ENCODE measurements at regions not wholly inside any gene's neighbourhood (a gene's known extent, or its start where the extent isn't known, plus 50 kb on each side); places are given as distances from the start of the nearest gene placed in this dataset.

DNA sequence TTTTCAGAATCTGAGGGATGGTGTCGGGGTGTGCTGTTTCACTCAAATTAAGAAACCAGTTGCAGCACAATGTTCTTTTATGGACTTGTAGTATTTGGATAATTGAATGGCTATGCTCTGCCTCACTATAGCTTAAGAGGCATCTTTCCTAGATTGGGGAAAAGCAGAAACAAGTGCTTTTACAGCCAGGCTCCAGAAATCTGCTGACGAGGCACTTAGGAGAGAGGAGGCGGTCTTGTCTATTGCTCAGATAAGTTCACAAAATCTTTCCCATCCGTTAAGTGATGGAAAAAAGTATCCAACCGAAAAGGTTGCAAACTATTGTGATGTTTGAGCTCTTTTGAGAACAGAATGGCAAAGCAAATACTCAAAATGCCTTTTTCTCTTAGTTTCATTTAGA, 336.1 kb upstream of the RARB start:
- TF ChIP-seq, protein P1, sequence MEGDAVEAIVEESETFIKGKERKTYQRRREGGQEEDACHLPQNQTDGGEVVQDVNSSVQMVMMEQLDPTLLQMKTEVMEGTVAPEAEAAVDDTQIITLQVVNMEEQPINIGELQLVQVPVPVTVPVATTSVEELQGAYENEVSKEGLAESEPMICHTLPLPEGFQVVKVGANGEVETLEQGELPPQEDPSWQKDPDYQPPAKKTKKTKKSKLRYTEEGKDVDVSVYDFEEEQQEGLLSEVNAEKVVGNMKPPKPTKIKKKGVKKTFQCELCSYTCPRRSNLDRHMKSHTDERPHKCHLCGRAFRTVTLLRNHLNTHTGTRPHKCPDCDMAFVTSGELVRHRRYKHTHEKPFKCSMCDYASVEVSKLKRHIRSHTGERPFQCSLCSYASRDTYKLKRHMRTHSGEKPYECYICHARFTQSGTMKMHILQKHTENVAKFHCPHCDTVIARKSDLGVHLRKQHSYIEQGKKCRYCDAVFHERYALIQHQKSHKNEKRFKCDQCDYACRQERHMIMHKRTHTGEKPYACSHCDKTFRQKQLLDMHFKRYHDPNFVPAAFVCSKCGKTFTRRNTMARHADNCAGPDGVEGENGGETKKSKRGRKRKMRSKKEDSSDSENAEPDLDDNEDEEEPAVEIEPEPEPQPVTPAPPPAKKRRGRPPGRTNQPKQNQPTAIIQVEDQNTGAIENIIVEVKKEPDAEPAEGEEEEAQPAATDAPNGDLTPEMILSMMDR (IDR thresholded peaks at IDR 0.05; ENCODE audit: extremely low read depth, missing control alignments): no peak
- no peak for DNase-seq (ENCODE audit: low spot score)

DNA sequence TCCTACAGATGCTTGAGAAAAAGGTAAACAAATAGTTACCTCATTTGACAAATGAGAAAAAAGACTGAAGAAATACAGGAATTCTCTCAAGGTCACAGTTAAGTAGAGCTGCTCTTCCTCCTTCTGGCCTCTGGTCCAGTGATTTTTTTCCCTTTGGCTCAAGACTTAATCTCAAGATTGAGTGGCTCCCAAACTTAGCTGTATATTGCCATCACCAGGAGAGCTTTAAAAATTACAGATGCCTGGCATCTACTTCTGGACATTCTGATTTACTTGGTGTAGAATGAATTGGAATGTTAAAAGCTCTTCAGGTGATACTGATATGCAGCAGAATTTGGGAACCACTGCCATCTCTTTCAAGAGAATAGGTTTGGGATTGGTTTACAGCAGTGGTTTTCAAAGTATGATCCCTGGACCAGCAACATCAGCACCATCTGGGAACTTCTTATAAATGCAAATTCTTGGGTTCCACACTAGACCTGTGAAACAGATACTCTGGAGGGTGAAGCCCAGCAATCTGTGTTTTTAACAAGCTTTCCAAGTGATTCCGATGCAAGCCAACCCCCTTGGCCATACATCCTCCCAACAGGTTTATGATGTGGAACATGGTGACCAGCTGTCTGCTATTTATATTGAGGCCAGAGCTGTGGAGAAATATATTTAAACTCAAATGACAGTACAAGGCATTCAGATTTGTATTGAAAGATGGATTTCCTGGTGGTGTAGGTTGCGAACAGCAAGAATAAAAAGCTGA, 333.0 kb upstream of the RARB start:
- DNase-seq (ENCODE audit: low spot score): no peak
- TF ChIP-seq, protein P1 (IDR thresholded peaks at IDR 0.05; ENCODE audit: extremely low read depth, missing control alignments): no peak

DNA sequence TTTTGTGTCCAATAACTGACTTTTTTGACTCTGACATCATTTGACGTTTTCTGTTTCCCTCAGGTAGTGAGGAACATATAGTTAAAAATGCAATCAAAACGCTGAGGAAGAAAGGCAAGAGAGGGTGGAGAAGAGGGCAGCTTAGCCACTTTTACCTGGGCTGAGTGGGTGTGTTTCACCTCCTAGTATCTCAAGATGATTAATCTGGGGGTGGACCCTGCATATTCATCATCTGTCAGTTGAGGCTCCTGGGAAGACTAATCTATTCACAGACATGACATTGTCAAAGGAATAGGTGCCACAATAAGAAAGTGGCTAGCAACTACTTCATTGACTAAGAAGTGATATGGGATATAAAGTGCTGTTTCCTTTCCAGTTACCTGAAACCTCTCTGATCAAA, 331.5 kb upstream of the RARB start:
- TF ChIP-seq, protein P1 (IDR thresholded peaks at IDR 0.05; ENCODE audit: extremely low read depth, missing control alignments): no peak
- DNase-seq (ENCODE audit: low spot score): no peak

DNA sequence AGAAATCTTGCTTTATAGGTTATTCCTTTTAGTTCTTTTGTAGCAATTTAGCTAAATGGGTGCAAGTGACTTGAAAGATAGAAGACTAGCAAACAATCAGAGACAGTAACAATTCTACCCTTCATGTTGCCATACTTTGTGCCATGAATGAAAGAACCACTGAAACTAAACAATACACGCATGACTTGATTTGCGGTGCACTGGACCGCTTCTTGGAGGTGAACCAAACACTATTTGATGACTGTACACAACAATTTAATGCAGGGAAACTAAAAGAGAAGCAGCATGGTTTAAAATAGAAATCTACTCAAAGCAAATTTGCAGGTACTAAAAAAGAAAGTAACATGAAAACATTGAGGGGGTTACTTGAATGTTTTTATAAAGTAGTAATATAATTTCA, 331.0 kb upstream of the RARB start:
- TF ChIP-seq, protein P1 (IDR thresholded peaks at IDR 0.05; ENCODE audit: extremely low read depth, missing control alignments): no peak
- no peak for DNase-seq (ENCODE audit: low spot score)

DNA sequence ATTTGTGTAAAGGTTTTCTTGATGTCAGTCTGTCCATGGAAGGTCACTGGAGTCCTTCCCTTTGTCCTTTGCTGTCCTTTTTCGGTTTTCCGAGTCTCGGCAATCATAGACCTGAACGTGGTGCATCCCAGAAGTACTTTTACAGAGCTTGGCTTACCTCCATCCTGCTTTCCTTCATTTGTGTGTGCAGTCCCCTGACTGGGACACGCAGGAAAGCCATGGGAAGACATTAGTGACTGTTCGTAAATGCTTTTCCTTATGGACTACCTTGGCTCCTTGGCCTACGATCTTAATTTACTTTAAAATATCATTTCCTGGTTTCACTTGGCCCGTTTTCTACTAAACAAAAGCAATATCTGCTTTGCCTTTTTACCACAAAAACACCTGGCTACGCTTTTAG, 328.4 kb upstream of the RARB start:
- TF ChIP-seq, protein P1 (IDR thresholded peaks at IDR 0.05; ENCODE audit: extremely low read depth, missing control alignments): no peak
- DNase-seq (ENCODE audit: low spot score): no peak

DNA sequence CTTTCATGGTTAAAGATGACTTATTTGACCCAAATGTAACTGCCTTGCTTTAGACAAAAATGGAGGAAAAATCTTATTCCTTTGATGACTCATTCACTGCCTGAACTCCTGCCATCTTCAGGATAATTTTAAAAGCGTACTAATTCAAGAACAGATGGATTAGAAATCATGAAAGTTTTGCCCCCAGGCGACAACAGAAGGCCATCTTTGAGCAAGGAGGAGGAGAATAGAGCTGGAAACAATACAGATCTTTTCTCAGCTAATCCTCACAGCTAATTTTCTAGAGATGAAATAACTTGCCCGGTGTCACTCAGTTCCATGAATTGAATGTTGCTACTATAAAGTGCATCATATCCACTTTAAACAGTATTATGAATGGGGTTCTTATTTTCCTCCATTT, 324.7 kb upstream of the RARB start:
- TF ChIP-seq, protein P1 (IDR thresholded peaks at IDR 0.05; ENCODE audit: extremely low read depth, missing control alignments): no peak
- no peak for DNase-seq (ENCODE audit: low spot score)

DNA sequence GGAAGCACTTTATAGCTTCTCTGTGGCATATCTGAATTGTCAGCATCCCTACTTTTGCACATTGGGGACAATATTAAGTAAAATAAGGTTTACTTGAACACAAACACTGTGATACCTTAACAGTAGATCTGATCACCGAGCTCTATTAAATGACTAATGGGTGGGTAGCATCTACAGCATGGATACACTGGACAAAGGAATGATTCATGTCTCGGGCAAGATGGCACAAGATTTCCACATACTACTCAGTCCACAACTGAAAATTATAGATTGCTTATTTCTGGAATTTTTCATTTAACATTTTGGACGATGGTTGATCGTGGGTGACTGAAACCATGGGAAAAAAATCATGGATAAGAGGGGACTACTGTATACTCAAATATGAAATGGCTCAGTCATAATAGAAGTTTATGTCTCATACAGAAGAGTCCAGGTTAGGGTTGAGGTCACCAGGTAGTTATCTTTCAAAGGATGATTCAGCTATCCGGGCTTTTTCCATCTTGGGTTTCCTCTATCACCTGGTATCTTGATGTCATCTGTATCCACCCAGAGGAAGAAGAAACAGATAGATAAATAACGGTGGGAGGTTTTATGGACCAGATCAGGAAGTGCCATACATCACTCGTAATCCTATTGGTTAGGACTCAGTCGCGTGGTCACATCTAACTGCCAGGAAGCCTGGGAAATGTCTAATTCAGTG, 320.0 kb upstream of the RARB start:
- DNase-seq (ENCODE audit: low spot score): no peak
- TF ChIP-seq, protein P1 (IDR thresholded peaks at IDR 0.05; ENCODE audit: extremely low read depth, missing control alignments): no peak

All from GM20000 (cell line).